GM12873 (cell line): ENCODE measurements at regions not wholly inside any gene's neighbourhood (a gene's known extent, or its start where the extent isn't known, plus 50 kb on each side); places are given as distances from the start of the nearest gene placed in this dataset.

Experiments used
- TF ChIP-seq, protein P1 (sequence below): IDR thresholded peaks from 2 replicates; pipeline ENCODE4 v1.5.1; 2012; ENCODE audit warnings: low read depth, mild to moderate bottlenecking, moderate library complexity, low read length, control low read depth; ENCODE audit not compliant: insufficient read depth; ENCODE audit errors: missing control alignments

- TF ChIP-seq, protein P1, sequence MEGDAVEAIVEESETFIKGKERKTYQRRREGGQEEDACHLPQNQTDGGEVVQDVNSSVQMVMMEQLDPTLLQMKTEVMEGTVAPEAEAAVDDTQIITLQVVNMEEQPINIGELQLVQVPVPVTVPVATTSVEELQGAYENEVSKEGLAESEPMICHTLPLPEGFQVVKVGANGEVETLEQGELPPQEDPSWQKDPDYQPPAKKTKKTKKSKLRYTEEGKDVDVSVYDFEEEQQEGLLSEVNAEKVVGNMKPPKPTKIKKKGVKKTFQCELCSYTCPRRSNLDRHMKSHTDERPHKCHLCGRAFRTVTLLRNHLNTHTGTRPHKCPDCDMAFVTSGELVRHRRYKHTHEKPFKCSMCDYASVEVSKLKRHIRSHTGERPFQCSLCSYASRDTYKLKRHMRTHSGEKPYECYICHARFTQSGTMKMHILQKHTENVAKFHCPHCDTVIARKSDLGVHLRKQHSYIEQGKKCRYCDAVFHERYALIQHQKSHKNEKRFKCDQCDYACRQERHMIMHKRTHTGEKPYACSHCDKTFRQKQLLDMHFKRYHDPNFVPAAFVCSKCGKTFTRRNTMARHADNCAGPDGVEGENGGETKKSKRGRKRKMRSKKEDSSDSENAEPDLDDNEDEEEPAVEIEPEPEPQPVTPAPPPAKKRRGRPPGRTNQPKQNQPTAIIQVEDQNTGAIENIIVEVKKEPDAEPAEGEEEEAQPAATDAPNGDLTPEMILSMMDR = no peak
These were observed 102.7 kb downstream of the OLFM4 start for GRCh38 chr13:53131361-53131760.

DNA sequence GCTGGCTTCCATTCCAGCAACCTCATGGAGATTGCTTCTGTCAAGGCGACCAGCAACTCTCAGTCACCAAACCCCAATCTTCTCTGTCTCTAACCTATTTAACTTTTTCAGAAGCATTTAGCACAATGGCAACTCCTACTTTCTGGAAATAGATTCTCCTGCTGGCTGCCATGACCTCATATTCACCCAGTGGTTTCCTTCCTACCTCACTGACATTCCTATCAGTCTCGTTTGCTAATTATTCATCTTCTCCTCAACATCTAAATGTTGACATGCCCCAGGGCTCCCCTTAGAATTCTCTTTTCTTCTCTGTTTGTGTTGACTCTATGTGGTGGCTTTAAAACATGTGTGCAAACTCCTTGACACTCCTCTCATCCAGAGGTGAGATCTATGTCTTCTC is 106.7 kb downstream of the OLFM4 start:
- TF ChIP-seq, protein P1 = no peak

DNA sequence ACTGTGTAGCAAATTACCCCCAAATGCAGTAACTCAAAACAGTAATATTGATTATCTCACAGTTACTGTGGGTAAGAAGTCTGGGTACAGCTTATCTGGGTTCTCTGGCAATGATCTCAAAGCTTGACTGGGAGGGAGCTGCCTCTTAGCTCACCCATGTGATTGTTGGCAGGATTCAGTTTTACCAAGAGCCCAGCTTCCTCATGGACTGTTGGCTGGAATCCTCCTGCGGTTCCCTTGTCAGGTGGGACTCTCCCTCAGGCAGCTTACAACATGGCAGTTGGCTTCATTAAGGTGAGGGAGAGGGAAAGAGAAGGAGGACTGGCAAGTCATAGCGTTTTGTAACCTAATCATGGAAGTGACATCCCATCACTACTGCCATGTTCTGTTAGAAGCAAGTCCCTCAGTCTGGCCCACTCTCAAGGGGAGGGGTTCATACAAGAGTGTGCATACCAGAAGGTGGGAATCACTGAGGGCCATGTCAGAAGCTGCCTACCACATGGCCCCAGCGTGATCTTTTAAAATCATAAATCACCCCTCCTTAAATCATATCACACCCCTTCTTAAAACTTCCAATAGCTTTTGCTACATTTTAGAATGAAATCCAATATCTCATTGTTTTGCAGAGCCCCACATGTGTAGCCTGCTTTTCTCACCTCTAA is 108.1 kb downstream of the OLFM4 start:
- TF ChIP-seq, protein P1 = no peak

- TF ChIP-seq, protein P1 = no peak
These were observed 109.2 kb downstream of the OLFM4 start for GRCh38 chr13:53137779-53138178.

DNA sequence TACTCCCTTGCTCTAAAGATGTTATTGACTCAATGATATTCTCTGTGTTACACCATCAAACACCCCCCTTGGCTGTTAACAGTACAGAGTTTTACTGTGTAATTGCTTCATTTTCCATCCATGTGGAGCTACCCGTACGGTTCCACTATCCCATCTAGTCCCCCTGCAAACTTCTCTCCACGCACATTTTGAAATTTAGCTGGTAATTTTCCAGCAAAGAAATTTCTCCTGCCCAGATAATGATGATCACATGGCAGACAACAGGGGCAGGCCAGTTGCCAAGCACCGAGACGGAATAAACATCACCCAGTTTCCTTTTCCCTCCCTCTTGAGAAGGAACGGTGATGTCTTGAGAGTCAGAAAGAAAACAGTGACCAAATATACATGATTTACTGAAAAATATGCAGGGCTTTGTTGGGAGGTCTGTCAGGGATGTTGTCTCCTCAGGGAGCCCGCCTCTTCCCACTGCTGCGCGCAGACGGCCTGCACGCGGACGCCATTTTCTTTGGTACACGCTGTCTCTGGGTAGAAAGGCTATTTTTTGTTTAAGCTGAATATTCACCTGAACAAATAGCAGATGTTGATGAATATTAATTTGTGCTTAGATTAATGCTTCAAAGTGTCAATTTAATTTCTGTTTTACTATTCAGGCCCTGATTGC is 109.9 kb downstream of the OLFM4 start:
- TF ChIP-seq, protein P1 = no peak

DNA sequence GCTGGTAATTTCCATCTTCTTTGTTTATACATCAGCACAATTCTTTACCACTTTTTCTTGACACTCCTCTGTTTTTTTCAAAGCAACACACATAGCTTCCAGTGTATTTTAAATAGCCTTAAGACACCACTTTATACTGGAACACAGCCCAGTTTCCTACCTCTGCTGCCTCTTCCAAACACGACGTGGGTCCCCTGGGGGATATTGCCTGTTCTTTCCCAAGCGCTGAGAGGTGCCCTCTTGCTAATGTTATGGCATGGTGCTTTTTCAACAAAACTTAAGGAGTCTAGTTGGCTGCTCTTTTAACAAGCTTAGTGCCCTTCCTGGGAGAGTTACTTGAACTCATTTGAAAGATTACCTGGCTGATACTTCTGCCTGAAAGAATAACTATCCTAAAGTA is 112.7 kb downstream of the OLFM4 start:
- TF ChIP-seq, protein P1 = no peak

DNA sequence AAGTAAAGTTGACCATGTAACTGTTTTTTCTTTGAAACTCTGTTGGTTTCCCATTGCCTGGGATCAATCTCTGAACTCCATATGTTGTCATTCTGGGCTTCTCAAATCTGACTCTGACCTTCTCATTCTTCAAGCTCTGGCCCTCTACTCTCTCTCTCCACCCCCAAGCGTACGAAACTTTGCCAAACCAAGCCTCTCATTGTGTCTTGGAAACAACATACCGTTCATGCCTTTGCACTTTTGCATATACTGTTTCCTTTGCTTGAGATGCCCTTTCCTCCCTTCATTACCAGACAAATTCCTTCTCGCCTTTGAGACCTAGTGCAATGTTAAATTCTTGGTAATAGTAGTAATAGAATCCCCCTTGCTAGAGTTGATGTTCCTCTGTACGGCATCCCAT is 113.7 kb downstream of the OLFM4 start:
- TF ChIP-seq, protein P1 = no peak
